ENCODE measurements at regions not wholly inside any gene's neighbourhood (a gene's known extent, or its start where the extent isn't known, plus 50 kb on each side); places are given as distances from the start of the nearest gene placed in this dataset.
A peak's percentile ranks its signal among the peaks of the same experiment; 100 is the strongest.

- TF ChIP-seq MNT (IDR thresholded peaks at IDR 0.05) (no peak), SP2 (CRISPR knock-in tag; IDR thresholded peaks at IDR 0.05) (no peak), ZNF687 (CRISPR knock-in tag; IDR thresholded peaks at IDR 0.05) (peak; percentile 46), MAFK (conservative IDR thresholded peaks at IDR 0.05 in 1 of 2, IDR thresholded peaks at IDR 0.05 in 1 of 2; ENCODE audit: low read length in 2 of 2) (no peak), EZH2 (conservative IDR thresholded peaks at IDR 0.05; ENCODE audit: low read depth, low read length) (no peak), ZNF740 (CRISPR knock-in tag; IDR thresholded peaks at IDR 0.05) (no peak), RXRA (CRISPR knock-in tag; IDR thresholded peaks at IDR 0.05) (peak; percentile 26; the same call in 1 of the 2 replicates), NR2F6 (IDR thresholded peaks at IDR 0.05) (peak; percentile 15; the same call in 1 of the 2 replicates), NR2F6 (CRISPR knock-in tag; IDR thresholded peaks at IDR 0.05) (no peak), AKNA (CRISPR knock-in tag; IDR thresholded peaks at IDR 0.05; ENCODE audit: borderline replicate concordance) (no peak), KDM5A (IDR thresholded peaks at IDR 0.05; ENCODE audit: borderline replicate concordance, low read length) (no peak), ZNF768 (CRISPR knock-in tag; IDR thresholded peaks at IDR 0.05) (no peak), ZNF143 (CRISPR knock-in tag; IDR thresholded peaks at IDR 0.05) (no peak), PTBP1 (IDR thresholded peaks at IDR 0.05; ENCODE audit: low read depth, low read length, poor library complexity, severe bottlenecking) (no peak), PCBP1 (IDR thresholded peaks at IDR 0.05; ENCODE audit: borderline replicate concordance, low read depth, low read length) (no peak)
Observed at GRCh38 chr9:107587191-107587963, 97.8 kb upstream of the KLF4 start (continued).

Data from HepG2 (cell line).